Osteoblast (primary cell): ENCODE measurements at regions not wholly inside any gene's neighbourhood (a gene's known extent, or its start where the extent isn't known, plus 50 kb on each side); places are given as distances from the start of the nearest gene placed in this dataset.

ENCODE experiments used
- DNase-seq: peaks from one replicate; pipeline ENCODE4 v3.0.0; 2011; ENCODE audit warnings: low spot score, mixed read lengths; ENCODE audit not compliant: insufficient read length; ENCODE audit errors: missing footprints
- H2AFZ ChIP-seq: 2 replicates; pipeline ENCODE4 v1.6.0; 2011; ENCODE audit warnings: mild to moderate bottlenecking, low read length
- H3K27ac ChIP-seq: 2 replicates; pipeline ENCODE4 v1.5.1; 2011; ENCODE audit warnings: mild to moderate bottlenecking, low read depth, low read length, moderate library complexity
- H3K27me3 ChIP-seq: 2 replicates; pipeline ENCODE4 v1.6.0; 2012; ENCODE audit warnings: mild to moderate bottlenecking, control low read depth, inconsistent platforms, low read length, moderate library complexity; ENCODE audit not compliant: insufficient read depth
- H3K36me3 ChIP-seq: 2 replicates; pipeline ENCODE4 v1.5.1; 2011; ENCODE audit warnings: mild to moderate bottlenecking, low read length, control low read depth, moderate library complexity; ENCODE audit not compliant: insufficient read depth
- H3K4me1 ChIP-seq: 2 replicates; pipeline ENCODE4 v1.5.1; 2011; ENCODE audit warnings: mild to moderate bottlenecking, low read length, control low read depth, moderate library complexity; ENCODE audit not compliant: insufficient read depth
- H3K4me2 ChIP-seq: 2 replicates; pipeline ENCODE4 v1.6.0; 2011; ENCODE audit warnings: mild to moderate bottlenecking, low read length; ENCODE audit not compliant: insufficient read depth
- H3K4me3 ChIP-seq: fragments of 200-600 bp; sonication (generic); 3 replicates; pipeline ENCODE4 v1.5.1; 2012; ENCODE audit warnings: mild to moderate bottlenecking, low read length, inconsistent platforms; ENCODE audit not compliant: insufficient read depth
- H3K79me2 ChIP-seq: 2 replicates; pipeline ENCODE4 v1.6.0; 2012; ENCODE audit warnings: mild to moderate bottlenecking, low read length, control low read depth, inconsistent platforms; ENCODE audit not compliant: insufficient read depth
- H3K9me3 ChIP-seq: 2 replicates; pipeline ENCODE4 v1.5.1; 2011; ENCODE audit warnings: low read depth, low read length, control low read depth
- H4K20me1 ChIP-seq: 2 replicates; pipeline ENCODE4 v1.6.0; 2012; ENCODE audit warnings: mild to moderate bottlenecking, low read length, control low read depth; ENCODE audit not compliant: insufficient read depth
- TF ChIP-seq, protein P1 (sequence below): IDR thresholded peaks from 2 replicates; pipeline ENCODE4 v1.5.1; 2011; ENCODE audit warnings: mild to moderate bottlenecking, low read depth, low read length, moderate library complexity; ENCODE audit errors: extremely low read depth

DNA sequence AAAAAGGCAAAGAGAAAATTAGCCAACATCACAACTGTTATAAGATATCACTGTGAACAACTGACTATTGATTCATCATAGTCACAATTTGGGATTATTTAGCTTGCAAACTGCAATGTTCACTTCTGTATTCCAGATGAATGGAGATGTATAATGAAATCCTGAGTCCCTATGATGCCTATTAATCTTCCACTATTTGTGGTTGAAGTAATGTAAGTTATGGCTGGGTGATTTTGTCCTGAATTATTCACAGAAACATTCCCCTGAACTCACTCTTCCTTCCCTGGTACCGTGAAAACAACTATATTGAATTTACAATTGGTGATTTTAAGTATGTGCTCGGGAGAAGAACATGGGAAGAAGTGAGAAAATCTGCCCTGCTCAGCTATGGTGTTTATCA is 50.8 kb upstream of the NPFFR2 start:
- Histone ChIP-seq H3K4me2 (no peak overlapping the region), H3K4me3 (no peak overlapping the region), H2AFZ (no peak overlapping the region), H3K36me3 (no peaks in the 10 kb centered on the region), H3K27ac (no peak overlapping the region), H3K27me3 (no peaks in the 10 kb centered on the region), H4K20me1 (no peaks in the 10 kb centered on the region), H3K79me2 (no peaks in the 10 kb centered on the region), H3K9me3 (no peaks in the 10 kb centered on the region), H3K4me1 (no peaks in the 10 kb centered on the region)
- TF ChIP-seq, protein P1, sequence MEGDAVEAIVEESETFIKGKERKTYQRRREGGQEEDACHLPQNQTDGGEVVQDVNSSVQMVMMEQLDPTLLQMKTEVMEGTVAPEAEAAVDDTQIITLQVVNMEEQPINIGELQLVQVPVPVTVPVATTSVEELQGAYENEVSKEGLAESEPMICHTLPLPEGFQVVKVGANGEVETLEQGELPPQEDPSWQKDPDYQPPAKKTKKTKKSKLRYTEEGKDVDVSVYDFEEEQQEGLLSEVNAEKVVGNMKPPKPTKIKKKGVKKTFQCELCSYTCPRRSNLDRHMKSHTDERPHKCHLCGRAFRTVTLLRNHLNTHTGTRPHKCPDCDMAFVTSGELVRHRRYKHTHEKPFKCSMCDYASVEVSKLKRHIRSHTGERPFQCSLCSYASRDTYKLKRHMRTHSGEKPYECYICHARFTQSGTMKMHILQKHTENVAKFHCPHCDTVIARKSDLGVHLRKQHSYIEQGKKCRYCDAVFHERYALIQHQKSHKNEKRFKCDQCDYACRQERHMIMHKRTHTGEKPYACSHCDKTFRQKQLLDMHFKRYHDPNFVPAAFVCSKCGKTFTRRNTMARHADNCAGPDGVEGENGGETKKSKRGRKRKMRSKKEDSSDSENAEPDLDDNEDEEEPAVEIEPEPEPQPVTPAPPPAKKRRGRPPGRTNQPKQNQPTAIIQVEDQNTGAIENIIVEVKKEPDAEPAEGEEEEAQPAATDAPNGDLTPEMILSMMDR, result no peak
- DNase-seq, result no peak
